ENCODE measurements at regions not wholly inside any gene's neighbourhood (a gene's known extent, or its start where the extent isn't known, plus 50 kb on each side); places are given as distances from the start of the nearest gene placed in this dataset.

GRCh38 chr4:26207631-26208030 lies 113.2 kb upstream of the RBPJ start:
- TF ChIP-seq TSHZ2 (CRISPR knock-in tag; IDR thresholded peaks at IDR 0.05), result no peak
- TF ChIP-seq RARB (CRISPR knock-in tag; IDR thresholded peaks at IDR 0.05), result no peak
- no peak for TF ChIP-seq ZNF8 (CRISPR knock-in tag; IDR thresholded peaks at IDR 0.05)
- no peak for TF ChIP-seq ARNTL (CRISPR knock-in tag; IDR thresholded peaks at IDR 0.05; ENCODE audit: borderline replicate concordance, low read depth)
- TF ChIP-seq ISL1 (CRISPR knock-in tag; IDR thresholded peaks at IDR 0.05), result no peak
- TF ChIP-seq PATZ1 (CRISPR knock-in tag; IDR thresholded peaks at IDR 0.05; ENCODE audit: borderline replicate concordance), result no peak
- no peak for TF ChIP-seq CSRNP3 (CRISPR knock-in tag; IDR thresholded peaks at IDR 0.05)
- TF ChIP-seq ESRRG (CRISPR knock-in tag; IDR thresholded peaks at IDR 0.05), result no peak
- no peak for TF ChIP-seq TOX (CRISPR knock-in tag; IDR thresholded peaks at IDR 0.05; ENCODE audit: borderline replicate concordance)
- no peak for TF ChIP-seq ZNF70 (CRISPR knock-in tag; IDR thresholded peaks at IDR 0.05)
- no peak for TF ChIP-seq SNAI2 (CRISPR knock-in tag; IDR thresholded peaks at IDR 0.05)
- TF ChIP-seq POU6F1 (CRISPR knock-in tag; IDR thresholded peaks at IDR 0.05; ENCODE audit: borderline replicate concordance, low read depth), result no peak
